ENCODE measurements at regions not wholly inside any gene's neighbourhood (a gene's known extent, or its start where the extent isn't known, plus 50 kb on each side); places are given as distances from the start of the nearest gene placed in this dataset.

DNA sequence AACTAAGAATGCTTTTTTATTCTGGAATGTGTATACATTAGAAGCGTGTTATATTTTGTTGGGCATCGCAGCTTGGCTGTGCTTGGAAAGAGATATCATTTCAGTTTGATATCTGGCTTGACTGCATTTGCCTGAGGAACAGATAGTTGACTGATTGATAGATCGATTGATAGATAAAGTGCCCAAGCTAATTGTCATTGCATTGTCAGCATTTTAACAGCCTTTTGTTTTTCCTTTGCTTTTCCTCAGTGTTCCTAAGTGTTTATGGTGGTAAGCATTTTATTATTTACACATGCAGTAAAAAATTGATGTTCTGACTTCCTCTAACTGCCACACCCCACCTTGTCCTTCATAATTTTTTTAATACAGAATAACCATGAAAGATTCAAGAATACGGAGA, 180.9 kb upstream of the GRIK2 start:
- intact Hi-C loops (cut with DNase I): no loop called here
- H3K27me3 ChIP-seq: no peaks in the 10 kb centered on the region
- no peaks in the 10 kb centered on the region for H3K4me1 ChIP-seq
- DNase-seq (ENCODE audit: extremely low spot score): no peak
- H3K36me3 ChIP-seq: no peaks in the 10 kb centered on the region
- no peak overlapping the region for H3K27ac ChIP-seq (replicated peaks in 1 of 4)
- H3K4me3 ChIP-seq: no peak overlapping the region
- 73% methylated on average over 4 of the region's 4 CpGs for WGBS
- no peaks in the 10 kb centered on the region for H3K9me3 ChIP-seq
- TF ChIP-seq POLR2A (IDR thresholded peaks at IDR 0.05; ENCODE audit: low read depth) (no peak), EP300 (IDR thresholded peaks at IDR 0.05) (no peak), POLR2AphosphoS5 (IDR thresholded peaks at IDR 0.05) (no peak)
- TF ChIP-seq, protein P1, sequence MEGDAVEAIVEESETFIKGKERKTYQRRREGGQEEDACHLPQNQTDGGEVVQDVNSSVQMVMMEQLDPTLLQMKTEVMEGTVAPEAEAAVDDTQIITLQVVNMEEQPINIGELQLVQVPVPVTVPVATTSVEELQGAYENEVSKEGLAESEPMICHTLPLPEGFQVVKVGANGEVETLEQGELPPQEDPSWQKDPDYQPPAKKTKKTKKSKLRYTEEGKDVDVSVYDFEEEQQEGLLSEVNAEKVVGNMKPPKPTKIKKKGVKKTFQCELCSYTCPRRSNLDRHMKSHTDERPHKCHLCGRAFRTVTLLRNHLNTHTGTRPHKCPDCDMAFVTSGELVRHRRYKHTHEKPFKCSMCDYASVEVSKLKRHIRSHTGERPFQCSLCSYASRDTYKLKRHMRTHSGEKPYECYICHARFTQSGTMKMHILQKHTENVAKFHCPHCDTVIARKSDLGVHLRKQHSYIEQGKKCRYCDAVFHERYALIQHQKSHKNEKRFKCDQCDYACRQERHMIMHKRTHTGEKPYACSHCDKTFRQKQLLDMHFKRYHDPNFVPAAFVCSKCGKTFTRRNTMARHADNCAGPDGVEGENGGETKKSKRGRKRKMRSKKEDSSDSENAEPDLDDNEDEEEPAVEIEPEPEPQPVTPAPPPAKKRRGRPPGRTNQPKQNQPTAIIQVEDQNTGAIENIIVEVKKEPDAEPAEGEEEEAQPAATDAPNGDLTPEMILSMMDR (IDR thresholded peaks at IDR 0.05): no peak

DNA sequence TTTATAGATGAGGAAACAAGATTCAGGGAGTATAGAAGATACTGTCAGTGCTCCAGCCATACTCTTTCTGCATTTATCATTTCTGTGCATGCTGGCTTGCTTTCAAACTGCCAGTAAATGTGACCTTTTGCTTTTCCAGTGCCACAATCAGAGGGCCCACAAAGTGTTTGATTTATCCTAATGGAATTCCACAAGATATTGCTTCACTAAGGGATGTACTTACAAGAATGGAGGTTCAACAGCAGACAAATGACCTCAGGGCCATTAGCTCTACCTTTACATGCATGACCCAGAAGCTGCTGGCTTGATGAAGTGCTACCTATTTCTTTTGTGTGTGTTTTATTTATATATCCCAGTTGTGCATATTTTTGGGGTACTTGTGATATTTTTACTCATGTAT, 171.5 kb upstream of the GRIK2 start:
- no peak for DNase-seq (ENCODE audit: extremely low spot score)
- TF ChIP-seq POLR2AphosphoS5 (IDR thresholded peaks at IDR 0.05): no peak
- TF ChIP-seq, protein P1 (IDR thresholded peaks at IDR 0.05): no peak
- TF ChIP-seq POLR2A (IDR thresholded peaks at IDR 0.05; ENCODE audit: low read depth): no peak
- TF ChIP-seq EP300 (IDR thresholded peaks at IDR 0.05): no peak
- H3K4me3 ChIP-seq: no peak overlapping the region
- peaks cover 0 to 8% (median 0%) of the 10 kb centered on the region in 4 donors for H3K9me3 ChIP-seq
- H3K4me1 ChIP-seq: no peaks in the 10 kb centered on the region
- H3K27me3 ChIP-seq: no peaks in the 10 kb centered on the region
- intact Hi-C loops (cut with DNase I): no loop called here
- no peaks in the 10 kb centered on the region for H3K36me3 ChIP-seq
- H3K27ac ChIP-seq (replicated peaks in 1 of 4): no peak overlapping the region

DNA sequence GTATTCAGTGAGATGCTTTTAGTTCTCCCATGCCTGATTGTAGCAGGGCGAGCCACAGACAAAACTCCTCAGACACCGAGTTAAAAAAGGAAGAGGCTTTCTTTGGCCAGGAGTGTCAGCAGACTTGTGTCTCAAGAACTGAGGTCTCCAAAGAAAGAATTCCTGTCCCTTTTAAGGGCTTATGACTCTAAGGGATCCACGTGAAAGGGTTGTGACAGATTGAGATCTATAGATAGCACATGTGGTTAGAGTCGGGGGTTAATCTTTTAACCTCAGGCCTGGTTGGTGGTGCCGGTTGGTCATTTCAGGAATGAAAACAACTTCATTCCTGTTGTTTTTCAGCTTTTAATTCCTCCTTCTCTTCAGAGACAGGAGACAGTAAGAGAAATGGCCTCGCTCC, 168.8 kb upstream of the GRIK2 start:
- Histone ChIP-seq H3K36me3 (no peaks in the 10 kb centered on the region), H3K27ac (replicated peaks in 1 of 4) (no peak overlapping the region), H3K4me3 (no peak overlapping the region), H3K4me1 (no peaks in the 10 kb centered on the region), H3K27me3 (no peaks in the 10 kb centered on the region), H3K9me3 (peaks cover 0 to 8% (median 0%) of the 10 kb centered on the region in 4 donors)
- WGBS: 91% methylated on average over 6 of the region's 6 CpGs
- no peak for DNase-seq (ENCODE audit: extremely low spot score)
- TF ChIP-seq POLR2A (IDR thresholded peaks at IDR 0.05; ENCODE audit: low read depth) (no peak), POLR2AphosphoS5 (IDR thresholded peaks at IDR 0.05) (no peak), EP300 (IDR thresholded peaks at IDR 0.05) (no peak)
- TF ChIP-seq, protein P1 (IDR thresholded peaks at IDR 0.05): no peak
- intact Hi-C loops (cut with DNase I): no loop called here

DNA sequence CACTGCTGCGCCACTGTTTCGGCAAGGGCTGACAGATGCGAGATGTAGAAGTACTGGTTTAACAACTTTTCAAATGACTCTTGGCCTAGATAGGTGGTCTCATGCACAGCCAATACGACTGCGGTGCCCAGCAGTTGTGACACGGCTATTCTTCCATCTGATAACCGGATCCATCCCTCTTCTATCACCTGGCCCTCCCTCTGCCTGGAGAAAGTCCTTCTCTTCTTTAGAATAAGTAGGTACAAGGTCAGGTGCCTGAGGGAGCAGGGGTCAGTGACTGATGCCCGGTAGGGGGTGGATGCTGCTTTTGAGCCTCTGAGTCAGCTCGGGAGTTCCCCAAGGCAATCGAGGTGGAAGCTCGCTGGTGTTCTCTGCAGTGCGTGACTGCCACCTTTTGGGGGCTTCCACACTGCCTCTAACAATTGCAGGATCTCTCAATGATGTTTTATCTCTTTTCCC, 166.8 kb upstream of the GRIK2 start:
- Histone ChIP-seq H3K4me1 (no peaks in the 10 kb centered on the region), H3K9me3 (peaks cover 0 to 8% (median 0%) of the 10 kb centered on the region in 4 donors), H3K27ac (replicated peaks in 1 of 4) (no peak overlapping the region), H3K27me3 (no peaks in the 10 kb centered on the region), H3K4me3 (no peak overlapping the region), H3K36me3 (no peaks in the 10 kb centered on the region)
- intact Hi-C loops (cut with DNase I): no loop called here
- TF ChIP-seq POLR2AphosphoS5 (IDR thresholded peaks at IDR 0.05) (no peak), POLR2A (IDR thresholded peaks at IDR 0.05; ENCODE audit: low read depth) (no peak), EP300 (IDR thresholded peaks at IDR 0.05) (no peak)
- TF ChIP-seq, protein P1 (IDR thresholded peaks at IDR 0.05): no peak
- no peak for DNase-seq (ENCODE audit: extremely low spot score)
- 61% methylated on average over 12 of the region's 12 CpGs for WGBS

DNA sequence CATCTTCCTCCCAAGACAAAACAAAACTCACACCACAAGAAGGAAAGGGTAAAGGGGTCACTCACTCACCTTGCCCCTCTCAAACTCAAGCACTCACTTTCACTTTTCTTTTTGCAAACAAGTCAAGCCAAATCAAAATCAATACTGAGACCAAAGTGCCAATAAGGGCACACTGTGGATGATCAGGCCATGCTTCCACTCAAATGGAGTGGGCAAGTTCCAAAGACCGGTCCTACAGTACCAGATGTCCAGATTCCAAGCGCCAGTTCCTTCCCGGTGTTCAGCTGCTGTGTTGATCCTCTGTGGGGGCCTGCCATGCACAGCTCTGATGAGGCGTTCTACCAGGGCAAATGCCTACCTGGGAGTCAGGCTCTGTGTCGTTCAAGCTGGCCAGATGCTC, 162.6 kb upstream of the GRIK2 start:
- TF ChIP-seq, protein P1 (IDR thresholded peaks at IDR 0.05): no peak
- no peak for TF ChIP-seq POLR2A (IDR thresholded peaks at IDR 0.05; ENCODE audit: low read depth)
- TF ChIP-seq EP300 (IDR thresholded peaks at IDR 0.05): no peak
- no peak for TF ChIP-seq POLR2AphosphoS5 (IDR thresholded peaks at IDR 0.05)
- no peak overlapping the region for H3K27ac ChIP-seq (replicated peaks in 1 of 4)
- intact Hi-C loops (cut with DNase I): no loop called here
- no peaks in the 10 kb centered on the region for H3K9me3 ChIP-seq
- DNase-seq (ENCODE audit: extremely low spot score): no peak
- no peaks in the 10 kb centered on the region for H3K4me1 ChIP-seq
- no peaks in the 10 kb centered on the region for H3K36me3 ChIP-seq
- WGBS: 90% methylated on average over 4 of the region's 5 CpGs
- no peak overlapping the region for H3K4me3 ChIP-seq
- H3K27me3 ChIP-seq: no peaks in the 10 kb centered on the region
